ENCODE measurements at regions not wholly inside any gene's neighbourhood (a gene's known extent, or its start where the extent isn't known, plus 50 kb on each side); places are given as distances from the start of the nearest gene placed in this dataset.

GRCh38 chr11:33507356-33507755, 193.3 kb downstream of the C11orf91 start:
- TF ChIP-seq POLR2A (IDR thresholded peaks at IDR 0.05): no peak
- TF ChIP-seq, protein P1, sequence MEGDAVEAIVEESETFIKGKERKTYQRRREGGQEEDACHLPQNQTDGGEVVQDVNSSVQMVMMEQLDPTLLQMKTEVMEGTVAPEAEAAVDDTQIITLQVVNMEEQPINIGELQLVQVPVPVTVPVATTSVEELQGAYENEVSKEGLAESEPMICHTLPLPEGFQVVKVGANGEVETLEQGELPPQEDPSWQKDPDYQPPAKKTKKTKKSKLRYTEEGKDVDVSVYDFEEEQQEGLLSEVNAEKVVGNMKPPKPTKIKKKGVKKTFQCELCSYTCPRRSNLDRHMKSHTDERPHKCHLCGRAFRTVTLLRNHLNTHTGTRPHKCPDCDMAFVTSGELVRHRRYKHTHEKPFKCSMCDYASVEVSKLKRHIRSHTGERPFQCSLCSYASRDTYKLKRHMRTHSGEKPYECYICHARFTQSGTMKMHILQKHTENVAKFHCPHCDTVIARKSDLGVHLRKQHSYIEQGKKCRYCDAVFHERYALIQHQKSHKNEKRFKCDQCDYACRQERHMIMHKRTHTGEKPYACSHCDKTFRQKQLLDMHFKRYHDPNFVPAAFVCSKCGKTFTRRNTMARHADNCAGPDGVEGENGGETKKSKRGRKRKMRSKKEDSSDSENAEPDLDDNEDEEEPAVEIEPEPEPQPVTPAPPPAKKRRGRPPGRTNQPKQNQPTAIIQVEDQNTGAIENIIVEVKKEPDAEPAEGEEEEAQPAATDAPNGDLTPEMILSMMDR (IDR thresholded peaks at IDR 0.05): no peak

Data from body of pancreas (tissue), 4 donors.